GM12874 (cell line): ENCODE measurements at regions not wholly inside any gene's neighbourhood (a gene's known extent, or its start where the extent isn't known, plus 50 kb on each side); places are given as distances from the start of the nearest gene placed in this dataset.

ENCODE experiments used
- CTCF ChIP-seq: IDR thresholded peaks from 2 replicates; pipeline ENCODE4 v1.5.1; 2011; ENCODE audit warnings: low read depth, mild to moderate bottlenecking, control low read depth, low read length, moderate library complexity; ENCODE audit not compliant: insufficient read depth

- no peak for TF ChIP-seq CTCF
Observed at GRCh38 chr12:128018067-128018466, 248.9 kb upstream of the TMEM132C start.

- TF ChIP-seq CTCF = no peak
Observed at GRCh38 chr12:128019996-128020544, 246.9 kb upstream of the TMEM132C start.

- TF ChIP-seq CTCF = no peak
Observed at GRCh38 chr12:128021561-128021960, 245.4 kb upstream of the TMEM132C start.

GRCh38 chr12:128025589-128026245 lies 241.3 kb upstream of the TMEM132C start:
- no peak for TF ChIP-seq CTCF

- no peak for TF ChIP-seq CTCF
Observed at GRCh38 chr12:128026696-128027574, 240.0 kb upstream of the TMEM132C start.

- no peak for TF ChIP-seq CTCF
Observed at GRCh38 chr12:128033473-128033872, 233.5 kb upstream of the TMEM132C start.

- TF ChIP-seq CTCF = no peak
Observed at GRCh38 chr12:128040971-128041370, 226.0 kb upstream of the TMEM132C start.
